Keratinocyte (primary cell): ENCODE measurements at regions not wholly inside any gene's neighbourhood (a gene's known extent, or its start where the extent isn't known, plus 50 kb on each side); places are given as distances from the start of the nearest gene placed in this dataset.

Experiments used
- DNase-seq: peaks from one replicate; pipeline ENCODE4 v3.0.0-alpha.2; 2011; ENCODE audit warnings: low read depth, missing footprints, low spot score
- FAIRE-seq: peaks from 2 replicates; lab custom pipeline; 2011; peaks lifted over from hg19 to GRCh38; lab: Jason Lieb, UNC
- H2AFZ ChIP-seq: 2 replicates; pipeline ENCODE4 v1.6.0; 2012; ENCODE audit warnings: low read length, control low read depth, inconsistent platforms; ENCODE audit not compliant: control insufficient read depth
- H3K27ac ChIP-seq: 2 replicates; pipeline ENCODE4 v1.5.1; 2011; ENCODE audit warnings: low read length; ENCODE audit not compliant: control insufficient read depth, insufficient read depth
- H3K27me3 ChIP-seq: 3 replicates; pipeline ENCODE4 v1.6.0; 2011; ENCODE audit warnings: low read length; ENCODE audit not compliant: control insufficient read depth, insufficient read depth; ENCODE audit errors: extremely low read depth
- H3K36me3 ChIP-seq, 2 experiments: 2 replicates in 1 of 2; 3 replicates in 1 of 2; pipeline ENCODE4 v1.5.1; 2011; ENCODE audit warnings: low read length in 2 of 2, mild to moderate bottlenecking in 1 of 2; ENCODE audit not compliant: control insufficient read depth in 2 of 2, insufficient read depth in 2 of 2; ENCODE audit errors: extremely low read depth in 1 of 2
- H3K4me1 ChIP-seq: 3 replicates; pipeline ENCODE4 v1.5.1; 2011; ENCODE audit warnings: low read length; ENCODE audit not compliant: control insufficient read depth, insufficient read depth; ENCODE audit errors: extremely low read depth
- H3K4me2 ChIP-seq: 3 replicates; pipeline ENCODE4 v1.6.0; 2011; ENCODE audit warnings: low read depth, low read length; ENCODE audit not compliant: control insufficient read depth, insufficient read depth; ENCODE audit errors: extremely low read depth
- H3K4me3 ChIP-seq, 3 experiments: fragments of 200-600 bp in 1 of 3; sonication (generic) in 1 of 3; 2 replicates in 2 of 3; 3 replicates in 1 of 3; pipeline ENCODE4 v1.5.1; 2011 to 2016; ENCODE audit warnings: low read length in 3 of 3, mild to moderate bottlenecking in 3 of 3, control low read depth in 2 of 3, inconsistent platforms in 1 of 3, low read depth in 1 of 3, mixed read lengths in 1 of 3, mixed run types in 1 of 3, moderate library complexity in 1 of 3; ENCODE audit not compliant: control insufficient read depth in 2 of 3, insufficient read depth in 2 of 3; ENCODE audit errors: extremely low read depth in 1 of 3
- H3K79me2 ChIP-seq: 2 replicates; pipeline ENCODE4 v1.6.0; 2012; ENCODE audit warnings: low read length; ENCODE audit not compliant: control insufficient read depth, insufficient read depth
- H3K9ac ChIP-seq: 3 replicates; pipeline ENCODE4 v1.6.0; 2011; ENCODE audit warnings: low read length; ENCODE audit not compliant: control insufficient read depth, insufficient read depth; ENCODE audit errors: extremely low read depth
- H3K9me1 ChIP-seq: 3 replicates; pipeline ENCODE4 v1.6.0; 2011; ENCODE audit warnings: low read length; ENCODE audit not compliant: control insufficient read depth, insufficient read depth; ENCODE audit errors: extremely low read depth
- H3K9me3 ChIP-seq: 2 replicates; pipeline ENCODE4 v1.5.1; 2012; ENCODE audit warnings: low read depth, low read length; ENCODE audit not compliant: control insufficient read depth
- H4K20me1 ChIP-seq: 3 replicates; pipeline ENCODE4 v1.6.0; 2011; ENCODE audit warnings: low read length; ENCODE audit not compliant: control insufficient read depth, insufficient read depth; ENCODE audit errors: extremely low read depth
- EZH2 ChIP-seq: IDR thresholded peaks from one replicate; pipeline ENCODE4 v1.6.1; 2012; ENCODE audit warnings: inconsistent platforms, mild to moderate bottlenecking, low read length, moderate library complexity
- dilution Hi-C: fragments of 300-500 bp; cut with MboI; formaldehyde crosslinking; loops from one replicate; pipeline ENCODE4 v1.7.0; 2020; ENCODE audit warnings: low sequenced_read_pairs; ENCODE audit not compliant: extremely low pct_ligation_motif_present
- TF ChIP-seq, protein P1 (sequence below), 3 experiments: IDR thresholded peaks in 1 of 3; conservative IDR thresholded peaks in 1 of 3; optimal IDR thresholded peaks in 1 of 3; 2 replicates in 2 of 3; 3 replicates in 1 of 3; pipeline versions ENCODE3 to v1.5.1; 2011; ENCODE audit warnings: low read length in 3 of 3, mild to moderate bottlenecking in 3 of 3, moderate library complexity in 2 of 3, control low read depth in 1 of 3, inconsistent platforms in 1 of 3; ENCODE audit not compliant: insufficient read depth in 2 of 3; ENCODE audit errors: extremely low read depth in 1 of 3

DNA sequence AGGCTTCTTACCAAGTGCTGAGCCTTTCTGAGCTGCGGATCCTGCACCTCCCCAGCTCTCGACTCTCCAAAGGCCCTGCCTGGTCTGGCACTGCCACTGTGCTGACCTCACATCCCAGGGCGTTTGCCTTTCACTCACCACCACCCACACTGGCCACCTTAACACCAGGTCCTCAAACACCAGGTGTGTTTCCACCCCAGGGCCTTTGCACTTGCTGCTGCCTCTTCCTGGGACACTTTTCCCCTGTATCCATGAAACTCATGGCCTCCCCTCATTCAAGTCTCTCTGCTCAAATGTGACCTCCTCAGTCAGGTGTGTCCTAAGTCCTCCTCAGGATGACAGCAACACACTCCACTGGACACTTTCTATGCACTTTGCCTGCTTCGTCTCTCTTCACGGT, 51.4 kb upstream of the ANO1 start:
- dilution Hi-C loops: no loop called here

DNA sequence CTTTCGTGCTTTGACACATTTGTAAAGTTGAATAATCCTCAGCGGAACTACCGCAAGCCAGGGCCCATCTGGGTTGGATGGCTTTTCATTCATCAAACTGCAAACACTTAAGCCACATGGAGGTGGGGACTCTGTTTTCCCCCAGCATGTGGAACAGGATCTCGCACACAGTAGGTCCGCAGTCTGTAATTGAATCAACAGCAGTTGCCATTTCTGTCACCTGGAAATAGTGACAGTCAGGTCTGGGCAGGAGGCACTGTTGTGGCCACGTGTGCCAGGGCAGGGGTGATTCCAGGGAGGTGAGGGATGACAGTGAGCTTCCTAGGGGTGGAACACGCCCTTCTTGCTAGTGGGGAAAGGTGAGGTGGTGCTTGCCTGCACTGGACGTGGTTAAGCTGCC, 50.7 kb upstream of the ANO1 start:
- DNase-seq (no peak), FAIRE-seq (no peak)
- Histone ChIP-seq H3K9me1 (no peaks in the 10 kb centered on the region), H3K9me3 (peaks cover 9% of the 10 kb centered on the region), H4K20me1 (no peaks in the 10 kb centered on the region), H3K27ac (no peak overlapping the region), H2AFZ (no peak overlapping the region), H3K4me3 (no peak overlapping the region), H3K79me2 (no peaks in the 10 kb centered on the region), H3K4me1 (no peaks in the 10 kb centered on the region), H3K36me3 (no peaks in the 10 kb centered on the region), H3K27me3 (no peaks in the 10 kb centered on the region), H3K9ac (no peak overlapping the region), H3K4me2 (no peak overlapping the region)
- dilution Hi-C loops: no loop called here
- TF ChIP-seq EZH2: no peak
- TF ChIP-seq, protein P1, sequence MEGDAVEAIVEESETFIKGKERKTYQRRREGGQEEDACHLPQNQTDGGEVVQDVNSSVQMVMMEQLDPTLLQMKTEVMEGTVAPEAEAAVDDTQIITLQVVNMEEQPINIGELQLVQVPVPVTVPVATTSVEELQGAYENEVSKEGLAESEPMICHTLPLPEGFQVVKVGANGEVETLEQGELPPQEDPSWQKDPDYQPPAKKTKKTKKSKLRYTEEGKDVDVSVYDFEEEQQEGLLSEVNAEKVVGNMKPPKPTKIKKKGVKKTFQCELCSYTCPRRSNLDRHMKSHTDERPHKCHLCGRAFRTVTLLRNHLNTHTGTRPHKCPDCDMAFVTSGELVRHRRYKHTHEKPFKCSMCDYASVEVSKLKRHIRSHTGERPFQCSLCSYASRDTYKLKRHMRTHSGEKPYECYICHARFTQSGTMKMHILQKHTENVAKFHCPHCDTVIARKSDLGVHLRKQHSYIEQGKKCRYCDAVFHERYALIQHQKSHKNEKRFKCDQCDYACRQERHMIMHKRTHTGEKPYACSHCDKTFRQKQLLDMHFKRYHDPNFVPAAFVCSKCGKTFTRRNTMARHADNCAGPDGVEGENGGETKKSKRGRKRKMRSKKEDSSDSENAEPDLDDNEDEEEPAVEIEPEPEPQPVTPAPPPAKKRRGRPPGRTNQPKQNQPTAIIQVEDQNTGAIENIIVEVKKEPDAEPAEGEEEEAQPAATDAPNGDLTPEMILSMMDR (optimal IDR thresholded peaks at IDR 0.05 in 1 of 3, IDR thresholded peaks at IDR 0.05 in 1 of 3, conservative IDR thresholded peaks at IDR 0.05 in 1 of 3; ENCODE audit: extremely low read depth in 1 of 3, insufficient read depth in 2 of 3, low read length in 3 of 3): no peak

More for the DNA sequence above, 51.4 kb upstream of the ANO1 start:
- Histone ChIP-seq H3K36me3 (no peaks in the 10 kb centered on the region), H3K9ac (no peak overlapping the region), H3K27ac (no peak overlapping the region), H3K9me3 (peaks cover 9% of the 10 kb centered on the region), H2AFZ (no peak overlapping the region), H3K27me3 (no peaks in the 10 kb centered on the region), H3K79me2 (no peaks in the 10 kb centered on the region), H3K4me3 (no peak overlapping the region), H3K9me1 (no peaks in the 10 kb centered on the region), H4K20me1 (no peaks in the 10 kb centered on the region), H3K4me2 (no peak overlapping the region), H3K4me1 (no peaks in the 10 kb centered on the region)
- FAIRE-seq (no peak), DNase-seq (no peak)
- TF ChIP-seq, protein P1 (optimal IDR thresholded peaks at IDR 0.05 in 1 of 3, IDR thresholded peaks at IDR 0.05 in 1 of 3, conservative IDR thresholded peaks at IDR 0.05 in 1 of 3; ENCODE audit: extremely low read depth in 1 of 3, insufficient read depth in 2 of 3, low read length in 3 of 3): no peak
- no peak for TF ChIP-seq EZH2
